HG02840 (cell line): ENCODE measurements at regions not wholly inside any gene's neighbourhood (a gene's known extent, or its start where the extent isn't known, plus 50 kb on each side); places are given as distances from the start of the nearest gene placed in this dataset.
"Not testable (repeated sequence)": the region's sequence is repeated elsewhere in the genome, so short reads cannot be mapped to it uniquely, and the experiment has no call there.

Source experiments
- ATAC-seq: cut with Tn5 transposase; IDR thresholded peaks from one replicate; pipeline ENCODE4 v1.9.1; 2021; ENCODE audit warnings: mild to moderate bottlenecking, moderate library complexity, moderate number of reproducible peaks; ENCODE audit not compliant: unreplicated experiment, low FRiP score

DNA sequence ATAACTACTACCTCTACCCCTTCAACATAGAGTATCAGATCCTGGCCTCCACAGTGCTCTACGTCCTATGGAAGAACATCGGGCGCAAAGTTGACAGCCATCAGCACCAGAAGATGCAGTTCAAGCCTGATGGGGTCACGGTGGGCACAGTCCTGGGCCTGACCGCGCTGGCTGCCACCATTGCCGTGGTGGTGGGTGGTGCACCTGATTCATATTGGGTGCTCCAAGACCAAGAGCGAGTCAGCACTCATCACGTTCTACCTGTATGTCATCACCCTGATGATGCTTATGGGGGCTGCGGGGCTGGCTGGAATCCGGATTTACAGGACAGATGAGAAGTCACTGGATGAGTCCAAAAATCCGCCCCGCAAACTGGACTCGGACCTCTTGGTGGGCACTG is 846.4 kb downstream of the RPIA start:
- ATAC-seq = not testable (repeated sequence)

DNA sequence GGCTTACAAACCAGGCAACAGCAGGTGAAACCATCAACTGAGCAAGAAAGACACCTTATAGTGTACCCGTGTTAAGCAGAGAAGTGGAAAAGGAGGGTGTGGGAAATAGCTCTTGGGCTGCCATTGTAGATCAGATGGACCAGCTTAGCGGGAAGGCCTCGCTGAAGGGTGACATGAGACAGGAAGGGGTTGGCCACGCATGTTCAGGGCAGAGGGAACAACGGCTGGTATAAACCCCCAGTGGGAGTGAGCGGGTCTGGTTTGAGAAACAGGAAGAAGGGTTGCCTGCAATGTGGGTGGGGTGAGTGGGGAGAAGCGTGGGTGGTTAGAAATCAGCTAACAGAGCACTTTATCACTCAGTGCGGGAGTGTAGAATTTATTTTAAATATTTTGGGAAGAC is 852.6 kb downstream of the RPIA start:
- not testable (repeated sequence) for ATAC-seq

- not testable (repeated sequence) for ATAC-seq
Observed at GRCh38 chr2:89579154-89579553, 887.7 kb downstream of the RPIA start.

DNA sequence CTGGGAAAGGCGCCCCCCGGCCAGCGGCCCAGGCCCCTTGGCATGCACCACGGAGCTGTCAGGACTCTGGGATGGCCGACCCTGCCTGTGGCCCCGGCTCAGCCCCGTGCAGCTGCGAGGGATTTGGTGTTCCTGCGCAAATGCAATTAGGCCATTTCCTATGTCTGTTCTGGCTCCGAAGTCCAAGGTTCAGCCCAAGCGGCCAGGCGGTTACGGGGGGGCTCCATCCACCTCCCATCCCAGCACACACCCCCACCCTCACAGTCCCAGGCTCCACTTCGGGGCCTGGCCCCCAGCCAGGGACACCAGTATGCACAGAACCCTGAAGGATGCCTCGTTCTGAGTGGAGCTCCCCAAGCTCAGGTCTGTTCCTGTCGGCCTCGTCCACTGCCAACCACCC is 891.3 kb downstream of the RPIA start:
- ATAC-seq = not testable (repeated sequence)

DNA sequence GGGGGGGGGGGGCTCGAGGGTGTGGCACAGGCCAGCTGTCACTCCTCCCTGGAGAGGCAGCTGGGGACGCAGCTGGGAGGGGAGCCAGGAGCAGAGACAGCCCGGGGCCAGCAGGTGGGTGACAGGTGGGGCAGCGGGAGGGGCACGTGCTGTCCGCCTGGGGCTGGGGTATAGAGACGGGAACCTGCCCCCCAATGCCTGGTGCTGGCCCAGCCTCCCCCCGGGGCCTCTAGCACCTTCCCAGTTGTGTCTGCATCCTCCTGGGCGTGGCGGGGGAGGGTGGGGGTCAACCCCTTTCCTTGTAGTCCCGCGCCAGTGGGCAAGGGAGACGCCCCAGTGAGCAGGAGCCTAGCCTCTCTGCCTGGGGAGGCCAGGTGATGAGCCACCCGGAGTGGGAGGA is 892.6 kb downstream of the RPIA start:
- not testable (repeated sequence) for ATAC-seq

DNA sequence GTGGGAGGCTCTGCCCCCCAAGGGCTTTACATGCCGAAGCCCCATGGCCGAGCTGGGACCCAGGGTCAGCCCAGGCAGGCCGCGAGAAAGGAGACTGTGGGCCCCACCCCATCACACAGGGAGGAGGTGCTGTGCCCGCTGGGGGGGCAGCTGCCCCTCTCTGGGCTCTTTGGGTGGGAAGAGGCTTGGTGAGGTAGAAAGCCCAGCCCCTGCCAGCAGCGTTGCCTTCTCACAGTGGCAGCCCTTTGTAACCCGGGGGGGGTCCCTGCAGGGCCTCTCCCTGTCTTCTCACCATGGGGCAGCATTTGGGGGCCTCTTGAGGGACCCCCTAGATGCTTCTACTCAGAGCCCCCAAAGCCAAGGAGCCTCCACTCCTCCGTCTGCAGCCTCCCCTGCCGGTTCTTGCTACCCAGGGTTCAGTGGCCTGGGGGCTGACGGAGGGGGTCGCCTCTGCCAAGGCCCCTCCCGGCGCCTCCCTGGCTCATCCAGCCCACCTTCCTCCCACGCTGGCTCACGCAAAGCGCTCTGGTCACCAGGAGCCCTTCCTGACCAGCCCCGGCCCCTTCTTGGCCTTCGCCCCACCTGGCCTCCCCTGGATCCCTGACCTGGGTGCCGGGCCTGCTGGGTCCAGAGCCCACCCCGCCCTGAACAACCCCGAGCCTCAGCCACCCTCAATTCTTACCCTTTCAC is 893.5 kb downstream of the RPIA start:
- ATAC-seq = not testable (repeated sequence)

- peak; percentile 100 for ATAC-seq
Observed at GRCh38 chr2:89585558-89585920, 894.1 kb downstream of the RPIA start.

DNA sequence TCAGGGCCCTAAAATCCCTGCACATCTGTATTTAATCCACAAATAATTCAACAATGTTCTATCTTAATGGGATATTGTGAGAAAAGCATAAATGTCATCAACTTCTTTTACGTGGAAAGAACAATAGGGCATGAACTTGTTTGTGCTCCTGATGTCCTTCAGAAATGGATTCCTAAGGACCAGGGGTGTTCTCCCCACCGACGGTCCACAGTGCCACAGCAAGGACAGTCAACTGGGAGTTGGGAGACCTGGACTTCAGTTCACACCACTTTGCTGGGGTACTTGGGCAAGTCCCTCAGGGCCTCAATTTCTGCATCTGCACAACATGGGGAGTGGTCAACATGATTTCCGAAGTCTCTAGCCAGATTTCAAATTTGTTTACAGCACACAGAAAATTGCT is 908.4 kb downstream of the RPIA start:
- ATAC-seq = not testable (repeated sequence)

DNA sequence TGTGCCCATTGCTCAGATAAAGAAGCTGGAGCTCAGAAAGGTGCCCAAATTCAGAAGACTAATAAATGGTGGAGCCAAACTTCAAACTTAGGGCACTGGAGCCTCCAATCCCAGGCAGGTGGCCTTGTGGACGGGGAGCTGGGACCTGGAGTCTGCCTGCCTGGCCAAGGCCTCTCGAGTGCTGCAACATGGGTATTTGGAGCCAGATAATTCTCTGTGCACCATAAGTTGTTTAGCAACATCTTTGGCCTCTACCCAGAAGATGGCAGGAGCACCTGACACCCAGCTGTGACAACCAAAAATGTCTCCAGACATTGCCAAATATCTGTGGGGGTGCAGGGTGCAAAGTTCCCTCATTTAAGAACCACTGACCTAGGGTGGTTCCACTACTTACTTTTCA is 915.0 kb downstream of the RPIA start:
- ATAC-seq = not testable (repeated sequence)

DNA sequence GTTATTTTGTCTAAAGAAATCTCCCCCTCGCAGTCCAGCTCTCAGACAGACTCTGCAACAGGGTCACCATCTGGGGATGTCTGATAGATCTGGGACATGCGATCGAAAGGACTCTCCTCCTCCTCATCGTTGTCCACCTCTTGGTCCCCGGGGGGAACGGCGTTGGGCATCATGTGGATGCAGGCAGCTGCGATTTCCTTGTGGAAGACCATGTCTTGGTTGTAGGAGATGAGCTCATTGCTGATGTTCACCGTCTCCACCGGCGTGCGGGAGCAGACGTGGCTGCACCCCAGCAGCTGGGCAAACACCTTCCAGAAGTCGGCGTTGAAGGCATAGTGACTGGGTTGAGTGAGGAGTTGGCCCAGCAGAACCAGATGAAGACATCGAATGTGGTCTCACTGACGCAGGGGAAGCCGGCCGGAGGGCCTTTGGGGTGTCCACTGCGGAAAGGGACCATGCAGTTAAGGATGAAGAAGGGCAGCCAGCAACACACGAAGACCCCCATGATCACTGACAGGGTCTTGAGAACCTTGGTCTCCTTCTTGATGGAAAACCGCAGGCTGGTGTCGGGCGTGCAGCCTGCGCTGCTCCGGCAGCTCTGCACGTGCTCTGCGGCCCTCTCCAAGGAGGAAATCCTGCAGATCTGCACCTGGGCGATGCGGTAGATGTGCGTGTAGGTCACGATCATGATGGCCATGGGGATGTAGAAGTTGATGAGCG is 918.9 kb downstream of the RPIA start:
- not testable (repeated sequence) for ATAC-seq

GRCh38 chr2:89610927-89611515 is 919.5 kb downstream of the RPIA start:
- not testable (repeated sequence) for ATAC-seq

- ATAC-seq = not testable (repeated sequence)
Observed at GRCh38 chr2:89611710-89612109, 920.2 kb downstream of the RPIA start.

DNA sequence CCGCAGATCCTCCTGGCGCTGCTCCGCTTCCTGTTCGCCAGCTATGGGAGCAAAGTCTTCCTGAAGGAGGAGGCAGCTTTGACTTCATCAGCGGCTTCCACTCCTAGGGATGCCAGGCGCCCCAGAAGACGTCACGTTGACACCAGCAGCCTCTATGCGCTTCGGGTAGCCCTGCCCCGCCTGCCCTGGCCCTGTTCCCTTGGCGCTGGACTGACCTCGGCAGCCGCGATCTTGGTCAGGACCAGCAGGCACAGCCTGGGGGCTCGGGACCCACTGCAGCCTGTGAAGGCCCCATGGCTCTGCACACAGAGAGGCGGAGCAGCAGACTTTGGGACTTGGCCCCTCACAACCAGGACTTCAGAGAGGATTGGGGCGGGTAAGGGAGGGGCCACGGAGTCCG is 957.8 kb downstream of the RPIA start:
- not testable (repeated sequence) for ATAC-seq

DNA sequence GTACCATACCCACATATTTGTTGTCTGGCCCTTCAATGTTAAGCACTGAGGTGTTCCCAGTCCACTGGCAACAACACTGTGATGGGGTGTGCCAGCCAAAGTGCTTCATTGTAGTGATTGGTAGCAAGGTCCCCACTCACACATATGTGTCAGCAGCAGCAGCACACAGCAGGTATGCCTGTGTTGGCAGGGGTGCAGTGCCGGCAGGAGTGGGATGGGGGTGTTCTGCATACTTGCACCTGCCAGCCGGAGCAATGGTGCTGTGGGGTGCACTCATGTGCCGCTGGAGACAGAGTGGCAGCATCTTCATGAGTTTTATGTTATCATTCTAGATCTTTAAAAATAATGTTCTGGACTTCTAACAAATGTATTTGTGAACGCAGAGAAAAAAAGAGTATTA is 987.8 kb downstream of the RPIA start:
- not testable (repeated sequence) for ATAC-seq
